Thoracic aorta (tissue), 2 donors: ENCODE measurements at regions not wholly inside any gene's neighbourhood (a gene's known extent, or its start where the extent isn't known, plus 50 kb on each side); places are given as distances from the start of the nearest gene placed in this dataset.

Experiments
- ATAC-seq: fragments of 150-250 bp; one replicate; pipeline ENCODE4 v1.8.0; 2017; ENCODE audit warnings: low read depth; ENCODE audit not compliant: insufficient number of reproducible peaks, low FRiP score
- DNase-seq: peaks from one replicate; pipeline ENCODE4 v3.0.0-alpha.2; 2020; ENCODE audit warnings: low spot score
- H3K27ac ChIP-seq, 2 donors: fragments of 200-600 bp; sonication (generic); 1 replicate in 1 of 2; 2 replicates in 1 of 2; pipeline ENCODE4 v1.5.1; 2016; ENCODE audit warnings: mild to moderate bottlenecking in 2 of 2, moderate library complexity in 2 of 2
- H3K27me3 ChIP-seq: fragments of 200-600 bp; sonication (generic); replicated peaks from 2 replicates; pipeline ENCODE4 v1.6.0; 2016; ENCODE audit warnings: mild to moderate bottlenecking; ENCODE audit not compliant: insufficient read depth
- H3K36me3 ChIP-seq: fragments of 200-600 bp; sonication (generic); one replicate; pipeline ENCODE4 v1.5.1; 2016
- H3K4me1 ChIP-seq, 2 donors: fragments of 200-600 bp; sonication (generic); 1 replicate in 1 of 2; 2 replicates in 1 of 2; pipeline versions ENCODE4 v1.5.1 to v1.6.0; 2016; ENCODE audit warnings: low read depth in 2 of 2, mild to moderate bottlenecking in 1 of 2; ENCODE audit not compliant: control insufficient read depth in 1 of 2
- H3K4me3 ChIP-seq: fragments of 200-600 bp; sonication (generic); 2 replicates; pipeline ENCODE4 v1.5.1; 2016; ENCODE audit warnings: mild to moderate bottlenecking
- H3K9me3 ChIP-seq: fragments of 200-600 bp; sonication (generic); 2 replicates; pipeline ENCODE4 v1.5.1; 2016
- CTCF ChIP-seq: fragments of 200-600 bp; sonication (generic); IDR thresholded peaks from one replicate; pipeline ENCODE4 v1.5.1; 2019; ENCODE audit warnings: antibody characterized with exemption

- H3K4me1 ChIP-seq: no peaks in the 10 kb centered on the region
- DNase-seq (no peak), ATAC-seq (no peak)
- H3K36me3 ChIP-seq: no peaks in the 10 kb centered on the region
- no peak overlapping the region for H3K27ac ChIP-seq
- H3K27me3 ChIP-seq: no peaks in the 10 kb centered on the region
- no peak overlapping the region for H3K4me3 ChIP-seq
- no peak for TF ChIP-seq CTCF
- H3K9me3 ChIP-seq: no peaks in the 10 kb centered on the region
Observed at GRCh38 chr15:96108405-96108804, 222.1 kb upstream of the NR2F2 start.

- no peaks in the 10 kb centered on the region for H3K27me3 ChIP-seq
- no peak overlapping the region for H3K4me3 ChIP-seq
- DNase-seq (no peak), ATAC-seq (no peak)
- no peaks in the 10 kb centered on the region for H3K4me1 ChIP-seq
- no peaks in the 10 kb centered on the region for H3K36me3 ChIP-seq
- H3K27ac ChIP-seq: no peak overlapping the region
- H3K9me3 ChIP-seq: no peaks in the 10 kb centered on the region
- no peak for TF ChIP-seq CTCF
Observed at GRCh38 chr15:96109820-96110219, 220.7 kb upstream of the NR2F2 start.

- ATAC-seq (no peak), DNase-seq (no peak)
- H3K27ac ChIP-seq: no peak overlapping the region
- H3K27me3 ChIP-seq: no peaks in the 10 kb centered on the region
- no peaks in the 10 kb centered on the region for H3K36me3 ChIP-seq
- H3K4me1 ChIP-seq: no peaks in the 10 kb centered on the region
- H3K4me3 ChIP-seq: no peak overlapping the region
- H3K9me3 ChIP-seq: no peaks in the 10 kb centered on the region
- no peak for TF ChIP-seq CTCF
Observed at GRCh38 chr15:96112018-96112417, 218.5 kb upstream of the NR2F2 start.

GRCh38 chr15:96115642-96116041, 214.9 kb upstream of the NR2F2 start:
- Histone ChIP-seq H3K4me1 (no peaks in the 10 kb centered on the region), H3K27me3 (no peaks in the 10 kb centered on the region), H3K9me3 (no peaks in the 10 kb centered on the region), H3K36me3 (no peaks in the 10 kb centered on the region), H3K4me3 (no peak overlapping the region), H3K27ac (no peak overlapping the region)
- no peak for TF ChIP-seq CTCF
- DNase-seq (no peak), ATAC-seq (no peak)

GRCh38 chr15:96117270-96117669, 213.2 kb upstream of the NR2F2 start:
- Histone ChIP-seq H3K27me3 (no peaks in the 10 kb centered on the region), H3K9me3 (no peaks in the 10 kb centered on the region), H3K4me3 (no peak overlapping the region), H3K4me1 (no peaks in the 10 kb centered on the region), H3K36me3 (no peaks in the 10 kb centered on the region), H3K27ac (no peak overlapping the region)
- no peak for ATAC-seq
- TF ChIP-seq CTCF: no peak
- no peak for DNase-seq
